ENCODE measurements at regions not wholly inside any gene's neighbourhood (a gene's known extent, or its start where the extent isn't known, plus 50 kb on each side); places are given as distances from the start of the nearest gene placed in this dataset.

DNA sequence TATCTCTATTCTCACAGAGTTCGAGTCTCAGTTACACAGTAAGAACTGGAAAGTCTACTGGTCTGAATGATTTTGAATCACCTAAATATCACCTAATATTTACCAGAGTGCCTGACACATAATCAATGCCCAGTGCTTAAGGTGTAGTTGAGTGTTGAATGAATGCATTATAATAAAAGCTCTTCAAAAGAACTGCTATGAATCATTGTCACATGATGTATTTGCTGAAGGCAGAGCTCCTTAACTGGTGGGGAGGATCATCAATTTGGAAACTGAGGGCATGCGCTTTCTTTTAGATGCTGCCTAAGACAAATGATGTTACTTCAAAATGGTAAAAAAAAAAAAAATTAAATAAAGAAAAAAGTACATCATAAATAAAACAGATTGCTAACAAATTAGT, 359.4 kb upstream of the KIF2B start:
- Histone ChIP-seq H3K4me2 (ENCODE audit: low read length) (no peak overlapping the region), H2AFZ (ENCODE audit: low read depth, low read length, poor library complexity, severe bottlenecking) (no peak overlapping the region), H3K27me3 (ENCODE audit: insufficient read depth, low read length) (no peaks in the 10 kb centered on the region), H4K20me1 (ENCODE audit: insufficient read depth) (no peaks in the 10 kb centered on the region), H3K9me3 (ENCODE audit: control insufficient read depth in 1 of 2, insufficient read depth in 1 of 2, low read depth in 1 of 2, low read length in 2 of 2) (peaks cover 56 to 65% of the 10 kb centered on the region in 2 experiments; a peak in 3 of 4 replicates), H3K9me2 (ENCODE audit: insufficient read depth) (no peaks in the 10 kb centered on the region), H3K79me2 (ENCODE audit: insufficient read depth, low read length) (no peaks in the 10 kb centered on the region), H3K36me3 (ENCODE audit: control insufficient read depth in 1 of 2, insufficient read depth in 2 of 2, low read length in 2 of 2) (no peaks in the 10 kb centered on the region), H3K9ac (ENCODE audit: low read length) (no peak overlapping the region), H3K4me1 (ENCODE audit: control insufficient read depth in 1 of 2, insufficient read depth in 2 of 2, low read length in 2 of 2) (no peaks in the 10 kb centered on the region), H3K27ac (ENCODE audit: low read depth, low read length) (no peak overlapping the region), H3K4me3 (replicated peaks in 1 of 2; ENCODE audit: low read depth in 1 of 2, low read length in 2 of 2) (no peak overlapping the region)
- BruUV-seq (replicated peaks), result no TSS peak
- ATAC-seq (no peak), DNase-seq (ENCODE audit: low read depth, low spot score) (no peak)
- CTCF ChIA-PET, result no interaction called here
- RAD21 ChIA-PET (ENCODE audit: low non-redundant PET in 1 of 2, low total read pairs in 2 of 2, uncharacterized antibody in 2 of 2, unreplicated experiment in 2 of 2), result no interaction called here
- intact Hi-C loops (cut with micrococcal nuclease), result no loop called here
- POLR2A ChIA-PET, result no interaction called here
- no peak for TF ChIP-seq POLR2A (IDR thresholded peaks at IDR 0.05; ENCODE audit: borderline replicate concordance, extremely low read depth, insufficient read depth, insufficient read length)
- TF ChIP-seq, protein P1, sequence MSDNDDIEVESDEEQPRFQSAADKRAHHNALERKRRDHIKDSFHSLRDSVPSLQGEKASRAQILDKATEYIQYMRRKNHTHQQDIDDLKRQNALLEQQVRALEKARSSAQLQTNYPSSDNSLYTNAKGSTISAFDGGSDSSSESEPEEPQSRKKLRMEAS (IDR thresholded peaks at IDR 0.05), result no peak
- TF ChIP-seq TCF7L2 (IDR thresholded peaks at IDR 0.05; ENCODE audit: borderline replicate concordance, extremely low read depth, insufficient read depth, insufficient read length), result no peak
- no peak for TF ChIP-seq CEBPB (IDR thresholded peaks at IDR 0.05; ENCODE audit: low read depth)
- TF ChIP-seq RAD21 (IDR thresholded peaks at IDR 0.05; ENCODE audit: low read depth), result no peak

DNA sequence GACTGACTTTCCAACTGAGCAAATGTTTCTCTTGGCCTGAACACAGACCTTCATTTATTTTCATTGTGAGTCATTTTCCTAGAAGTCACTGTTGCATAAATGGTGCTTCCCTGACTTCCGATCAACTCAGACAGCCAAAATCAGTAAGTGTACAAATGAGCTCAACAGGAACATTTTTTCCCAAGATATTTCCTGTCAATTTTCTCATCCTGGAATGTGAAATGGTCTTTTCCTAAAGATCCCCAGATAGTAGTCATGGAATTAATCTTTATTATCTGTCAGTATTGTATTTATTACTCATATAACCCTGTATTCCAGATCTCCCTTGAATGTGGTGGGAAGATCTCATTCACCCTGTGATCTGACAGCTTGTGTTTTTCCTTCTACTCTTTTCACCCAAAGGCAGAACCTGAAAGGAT, 360.3 kb upstream of the KIF2B start:
- ChIA-PET CTCF (no interaction called here), RAD21 (ENCODE audit: low non-redundant PET in 1 of 2, low total read pairs in 2 of 2, uncharacterized antibody in 2 of 2, unreplicated experiment in 2 of 2) (no interaction called here), POLR2A (no interaction called here)
- BruUV-seq (replicated peaks), result no TSS peak
- Histone ChIP-seq H3K9me2 (ENCODE audit: insufficient read depth) (no peaks in the 10 kb centered on the region), H3K27ac (ENCODE audit: low read depth, low read length) (no peak overlapping the region), H3K79me2 (ENCODE audit: insufficient read depth, low read length) (no peaks in the 10 kb centered on the region), H4K20me1 (ENCODE audit: insufficient read depth) (no peaks in the 10 kb centered on the region), H3K4me3 (replicated peaks in 1 of 2; ENCODE audit: low read depth in 1 of 2, low read length in 2 of 2) (no peak overlapping the region), H3K4me2 (ENCODE audit: low read length) (no peak overlapping the region), H2AFZ (ENCODE audit: low read depth, low read length, poor library complexity, severe bottlenecking) (no peak overlapping the region), H3K9ac (ENCODE audit: low read length) (no peak overlapping the region), H3K36me3 (ENCODE audit: control insufficient read depth in 1 of 2, insufficient read depth in 2 of 2, low read length in 2 of 2) (no peaks in the 10 kb centered on the region), H3K4me1 (ENCODE audit: control insufficient read depth in 1 of 2, insufficient read depth in 2 of 2, low read length in 2 of 2) (no peaks in the 10 kb centered on the region), H3K9me3 (ENCODE audit: control insufficient read depth in 1 of 2, insufficient read depth in 1 of 2, low read depth in 1 of 2, low read length in 2 of 2) (peaks cover 59 to 72% of the 10 kb centered on the region in 2 experiments; a peak in 3 of 4 replicates), H3K27me3 (ENCODE audit: insufficient read depth, low read length) (no peaks in the 10 kb centered on the region)
- TF ChIP-seq JUND (IDR thresholded peaks at IDR 0.05) (no peak), SP1 (IDR thresholded peaks at IDR 0.05; ENCODE audit: low read depth) (no peak), CBX3 (IDR thresholded peaks at IDR 0.05; ENCODE audit: low read depth) (no peak), ELF1 (IDR thresholded peaks at IDR 0.05; ENCODE audit: borderline replicate concordance, low read depth) (no peak), TCF7L2 (IDR thresholded peaks at IDR 0.05; ENCODE audit: borderline replicate concordance, extremely low read depth, insufficient read depth, insufficient read length) (no peak), FOSL1 (IDR thresholded peaks at IDR 0.05; ENCODE audit: low read depth) (no peak), POLR2AphosphoS5 (IDR thresholded peaks at IDR 0.05; ENCODE audit: low read depth, low read length) (no peak), RAD21 (IDR thresholded peaks at IDR 0.05; ENCODE audit: low read depth) (no peak), SIN3A (IDR thresholded peaks at IDR 0.05; ENCODE audit: low read depth) (no peak)
- TF ChIP-seq, protein P2, sequence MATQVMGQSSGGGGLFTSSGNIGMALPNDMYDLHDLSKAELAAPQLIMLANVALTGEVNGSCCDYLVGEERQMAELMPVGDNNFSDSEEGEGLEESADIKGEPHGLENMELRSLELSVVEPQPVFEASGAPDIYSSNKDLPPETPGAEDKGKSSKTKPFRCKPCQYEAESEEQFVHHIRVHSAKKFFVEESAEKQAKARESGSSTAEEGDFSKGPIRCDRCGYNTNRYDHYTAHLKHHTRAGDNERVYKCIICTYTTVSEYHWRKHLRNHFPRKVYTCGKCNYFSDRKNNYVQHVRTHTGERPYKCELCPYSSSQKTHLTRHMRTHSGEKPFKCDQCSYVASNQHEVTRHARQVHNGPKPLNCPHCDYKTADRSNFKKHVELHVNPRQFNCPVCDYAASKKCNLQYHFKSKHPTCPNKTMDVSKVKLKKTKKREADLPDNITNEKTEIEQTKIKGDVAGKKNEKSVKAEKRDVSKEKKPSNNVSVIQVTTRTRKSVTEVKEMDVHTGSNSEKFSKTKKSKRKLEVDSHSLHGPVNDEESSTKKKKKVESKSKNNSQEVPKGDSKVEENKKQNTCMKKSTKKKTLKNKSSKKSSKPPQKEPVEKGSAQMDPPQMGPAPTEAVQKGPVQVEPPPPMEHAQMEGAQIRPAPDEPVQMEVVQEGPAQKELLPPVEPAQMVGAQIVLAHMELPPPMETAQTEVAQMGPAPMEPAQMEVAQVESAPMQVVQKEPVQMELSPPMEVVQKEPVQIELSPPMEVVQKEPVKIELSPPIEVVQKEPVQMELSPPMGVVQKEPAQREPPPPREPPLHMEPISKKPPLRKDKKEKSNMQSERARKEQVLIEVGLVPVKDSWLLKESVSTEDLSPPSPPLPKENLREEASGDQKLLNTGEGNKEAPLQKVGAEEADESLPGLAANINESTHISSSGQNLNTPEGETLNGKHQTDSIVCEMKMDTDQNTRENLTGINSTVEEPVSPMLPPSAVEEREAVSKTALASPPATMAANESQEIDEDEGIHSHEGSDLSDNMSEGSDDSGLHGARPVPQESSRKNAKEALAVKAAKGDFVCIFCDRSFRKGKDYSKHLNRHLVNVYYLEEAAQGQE (IDR thresholded peaks at IDR 0.05; ENCODE audit: low read depth), result no peak
- TF ChIP-seq, protein P3, sequence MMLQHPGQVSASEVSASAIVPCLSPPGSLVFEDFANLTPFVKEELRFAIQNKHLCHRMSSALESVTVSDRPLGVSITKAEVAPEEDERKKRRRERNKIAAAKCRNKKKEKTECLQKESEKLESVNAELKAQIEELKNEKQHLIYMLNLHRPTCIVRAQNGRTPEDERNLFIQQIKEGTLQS (IDR thresholded peaks at IDR 0.05), result no peak
- TF ChIP-seq, protein P4, sequence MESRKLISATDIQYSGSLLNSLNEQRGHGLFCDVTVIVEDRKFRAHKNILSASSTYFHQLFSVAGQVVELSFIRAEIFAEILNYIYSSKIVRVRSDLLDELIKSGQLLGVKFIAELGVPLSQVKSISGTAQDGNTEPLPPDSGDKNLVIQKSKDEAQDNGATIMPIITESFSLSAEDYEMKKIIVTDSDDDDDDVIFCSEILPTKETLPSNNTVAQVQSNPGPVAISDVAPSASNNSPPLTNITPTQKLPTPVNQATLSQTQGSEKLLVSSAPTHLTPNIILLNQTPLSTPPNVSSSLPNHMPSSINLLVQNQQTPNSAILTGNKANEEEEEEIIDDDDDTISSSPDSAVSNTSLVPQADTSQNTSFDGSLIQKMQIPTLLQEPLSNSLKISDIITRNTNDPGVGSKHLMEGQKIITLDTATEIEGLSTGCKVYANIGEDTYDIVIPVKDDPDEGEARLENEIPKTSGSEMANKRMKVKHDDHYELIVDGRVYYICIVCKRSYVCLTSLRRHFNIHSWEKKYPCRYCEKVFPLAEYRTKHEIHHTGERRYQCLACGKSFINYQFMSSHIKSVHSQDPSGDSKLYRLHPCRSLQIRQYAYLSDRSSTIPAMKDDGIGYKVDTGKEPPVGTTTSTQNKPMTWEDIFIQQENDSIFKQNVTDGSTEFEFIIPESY (IDR thresholded peaks at IDR 0.05; ENCODE audit: extremely low read depth, insufficient replicate concordance, low read length), result no peak
- TF ChIP-seq, protein P1 (IDR thresholded peaks at IDR 0.05), result no peak
- DNase-seq (ENCODE audit: low read depth, low spot score), result no peak
- ATAC-seq, result no peak
- intact Hi-C loops (cut with micrococcal nuclease), result no loop called here

Data from HCT116 (cell line).